Type B pancreatic cell (in vitro differentiated cells): ENCODE measurements at regions not wholly inside any gene's neighbourhood (a gene's known extent, or its start where the extent isn't known, plus 50 kb on each side); places are given as distances from the start of the nearest gene placed in this dataset.

ENCODE experiments used
- DNase-seq: peaks from one replicate; pipeline ENCODE4 v3.0.0; 2021; ENCODE audit warnings: mixed read lengths; ENCODE audit not compliant: unreplicated experiment; ENCODE audit errors: extremely low spot score
- H3K27ac Mint-ChIP-seq: 2 replicates; pipeline ENCODE4 v1.8.0; 2021; ENCODE audit warnings: mild to moderate bottlenecking, mixed read lengths
- H3K27me3 Mint-ChIP-seq: 2 replicates; pipeline ENCODE4 v1.8.0; 2021; ENCODE audit warnings: mixed read lengths
- H3K36me3 Mint-ChIP-seq: 2 replicates; pipeline ENCODE4 v1.8.0; 2021; ENCODE audit warnings: mixed read lengths
- H3K4me1 Mint-ChIP-seq: one replicate; pipeline ENCODE4 v1.8.0; 2021; ENCODE audit warnings: mixed read lengths; ENCODE audit not compliant: unreplicated experiment
- H3K4me3 Mint-ChIP-seq: 2 replicates; pipeline ENCODE4 v1.8.0; 2021; ENCODE audit warnings: mild to moderate bottlenecking, mixed read lengths
- H3K9me3 Mint-ChIP-seq: 2 replicates; pipeline ENCODE4 v1.8.0; 2021; ENCODE audit warnings: mixed read lengths
- TF ChIP-seq, protein P1 (sequence below): fragments of 200-600 bp; sonication (generic); conservative IDR thresholded peaks from 2 replicates; pipeline ENCODE4 v1.5.0; 2021; ENCODE audit warnings: antibody characterized with exemption, mild to moderate bottlenecking

GRCh38 chr1:30165116-30165515, 558.3 kb downstream of the MATN1 start:
- H3K36me3 Mint-ChIP-seq, result no peaks in the 10 kb centered on the region
- H3K4me3 Mint-ChIP-seq, result no peak overlapping the region
- DNase-seq, result no peak
- H3K4me1 Mint-ChIP-seq, result peaks cover 13% of the 10 kb centered on the region
- no peak overlapping the region for H3K27ac Mint-ChIP-seq
- TF ChIP-seq, protein P1, sequence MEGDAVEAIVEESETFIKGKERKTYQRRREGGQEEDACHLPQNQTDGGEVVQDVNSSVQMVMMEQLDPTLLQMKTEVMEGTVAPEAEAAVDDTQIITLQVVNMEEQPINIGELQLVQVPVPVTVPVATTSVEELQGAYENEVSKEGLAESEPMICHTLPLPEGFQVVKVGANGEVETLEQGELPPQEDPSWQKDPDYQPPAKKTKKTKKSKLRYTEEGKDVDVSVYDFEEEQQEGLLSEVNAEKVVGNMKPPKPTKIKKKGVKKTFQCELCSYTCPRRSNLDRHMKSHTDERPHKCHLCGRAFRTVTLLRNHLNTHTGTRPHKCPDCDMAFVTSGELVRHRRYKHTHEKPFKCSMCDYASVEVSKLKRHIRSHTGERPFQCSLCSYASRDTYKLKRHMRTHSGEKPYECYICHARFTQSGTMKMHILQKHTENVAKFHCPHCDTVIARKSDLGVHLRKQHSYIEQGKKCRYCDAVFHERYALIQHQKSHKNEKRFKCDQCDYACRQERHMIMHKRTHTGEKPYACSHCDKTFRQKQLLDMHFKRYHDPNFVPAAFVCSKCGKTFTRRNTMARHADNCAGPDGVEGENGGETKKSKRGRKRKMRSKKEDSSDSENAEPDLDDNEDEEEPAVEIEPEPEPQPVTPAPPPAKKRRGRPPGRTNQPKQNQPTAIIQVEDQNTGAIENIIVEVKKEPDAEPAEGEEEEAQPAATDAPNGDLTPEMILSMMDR, result no peak
- H3K27me3 Mint-ChIP-seq, result peaks cover 13% of the 10 kb centered on the region
- no peaks in the 10 kb centered on the region for H3K9me3 Mint-ChIP-seq

DNA sequence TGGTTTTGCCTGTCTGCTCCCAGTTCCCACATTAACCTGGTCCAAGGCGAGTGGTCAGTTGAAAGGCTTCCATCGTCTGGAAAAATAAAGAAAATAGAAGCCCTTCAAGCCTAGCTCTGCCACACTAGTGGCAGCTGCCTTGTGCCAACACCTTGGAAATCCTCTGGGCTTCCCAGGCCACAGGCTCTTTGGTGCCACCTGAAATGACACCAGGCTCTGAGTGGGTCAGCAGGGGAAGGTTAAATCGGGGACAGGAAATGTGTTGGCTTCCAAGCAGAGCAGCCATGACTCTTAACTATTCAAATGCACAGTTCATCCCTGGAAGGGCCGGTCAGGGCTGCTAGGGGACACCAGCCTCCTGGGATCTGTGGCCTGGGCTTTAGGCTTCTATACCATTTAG, 558.7 kb downstream of the MATN1 start:
- Mint-ChIP-seq H3K36me3 (no peaks in the 10 kb centered on the region), H3K4me3 (no peak overlapping the region), H3K4me1 (peaks cover 13% of the 10 kb centered on the region), H3K27ac (no peak overlapping the region), H3K27me3 (peaks cover 13% of the 10 kb centered on the region), H3K9me3 (no peaks in the 10 kb centered on the region)
- TF ChIP-seq, protein P1, result no peak
- DNase-seq, result peak; percentile 37

DNA sequence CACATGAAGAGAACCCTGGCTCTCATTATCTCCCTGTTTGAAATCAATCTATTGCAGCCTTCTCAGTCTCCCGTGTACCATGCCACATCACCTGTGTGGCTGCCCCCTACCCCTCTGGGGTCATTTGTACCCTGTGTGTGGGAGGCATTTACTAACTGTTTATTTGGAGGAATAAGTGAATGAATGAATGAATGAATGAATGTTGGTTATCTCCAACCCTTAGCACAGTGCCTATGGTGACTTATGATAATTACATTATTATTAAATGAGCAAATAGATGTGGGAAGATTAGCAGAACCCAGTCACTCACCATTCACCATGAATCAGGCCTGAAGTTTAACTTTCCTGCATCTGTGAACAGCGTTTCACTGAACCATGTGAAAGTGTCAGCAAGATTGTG, 560.8 kb downstream of the MATN1 start:
- Mint-ChIP-seq H3K27me3 (peaks cover 12% of the 10 kb centered on the region), H3K9me3 (no peaks in the 10 kb centered on the region), H3K4me1 (peaks cover 18% of the 10 kb centered on the region), H3K4me3 (no peak overlapping the region), H3K27ac (no peak overlapping the region), H3K36me3 (no peaks in the 10 kb centered on the region)
- TF ChIP-seq, protein P1, result no peak
- no peak for DNase-seq

- TF ChIP-seq, protein P1, result no peak
- H3K27me3 Mint-ChIP-seq, result peaks cover 9% of the 10 kb centered on the region
- DNase-seq, result peak; percentile 40
- H3K27ac Mint-ChIP-seq, result no peak overlapping the region
- H3K4me1 Mint-ChIP-seq, result peaks cover 18% of the 10 kb centered on the region
- no peaks in the 10 kb centered on the region for H3K36me3 Mint-ChIP-seq
- H3K9me3 Mint-ChIP-seq, result no peaks in the 10 kb centered on the region
- no peak overlapping the region for H3K4me3 Mint-ChIP-seq
Observed at GRCh38 chr1:30161953-30162352, 561.4 kb downstream of the MATN1 start.

DNA sequence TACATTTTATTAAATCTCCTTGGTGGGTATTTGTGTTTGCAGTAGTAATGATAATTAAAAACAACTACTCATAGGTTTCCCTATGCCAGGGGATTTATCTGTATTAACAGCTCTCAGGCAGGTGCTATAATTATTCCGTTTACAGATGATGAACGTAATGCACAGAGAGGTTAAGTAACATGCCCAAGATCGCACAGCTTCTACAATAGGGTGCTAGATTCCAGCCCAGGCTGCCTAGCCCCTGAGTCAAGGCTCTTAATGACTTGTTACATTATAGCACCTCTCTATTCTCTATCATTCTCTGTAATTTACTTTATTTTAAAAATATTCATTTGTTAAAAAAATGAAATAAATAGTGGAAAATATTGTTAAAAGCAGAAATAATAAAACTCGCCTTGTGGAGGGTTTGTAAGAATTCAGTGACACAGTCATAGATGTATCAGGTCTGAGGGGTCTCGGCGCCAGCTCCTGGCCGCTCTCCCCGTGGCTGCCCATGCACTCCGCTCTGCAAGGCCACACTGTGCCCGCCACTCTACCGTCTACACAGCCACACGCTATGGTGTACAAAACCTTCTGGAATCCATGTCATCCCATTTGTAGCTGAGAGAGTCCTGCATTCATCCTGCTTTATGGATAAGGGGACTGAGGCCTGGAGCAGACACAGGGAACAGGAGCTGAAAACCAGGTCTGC, 562.2 kb downstream of the MATN1 start:
- peak; percentile 34 for DNase-seq
- TF ChIP-seq, protein P1, result no peak
- no peak overlapping the region for H3K27ac Mint-ChIP-seq
- no peak overlapping the region for H3K4me3 Mint-ChIP-seq
- H3K27me3 Mint-ChIP-seq, result peaks cover 5% of the 10 kb centered on the region
- no peaks in the 10 kb centered on the region for H3K9me3 Mint-ChIP-seq
- peaks cover 15% of the 10 kb centered on the region for H3K4me1 Mint-ChIP-seq
- H3K36me3 Mint-ChIP-seq, result no peaks in the 10 kb centered on the region
